ENCODE measurements at regions not wholly inside any gene's neighbourhood (a gene's known extent, or its start where the extent isn't known, plus 50 kb on each side); places are given as distances from the start of the nearest gene placed in this dataset.
"Not testable (repeated sequence)": the region's sequence is repeated elsewhere in the genome, so short reads cannot be mapped to it uniquely, and the experiment has no call there.

DNA sequence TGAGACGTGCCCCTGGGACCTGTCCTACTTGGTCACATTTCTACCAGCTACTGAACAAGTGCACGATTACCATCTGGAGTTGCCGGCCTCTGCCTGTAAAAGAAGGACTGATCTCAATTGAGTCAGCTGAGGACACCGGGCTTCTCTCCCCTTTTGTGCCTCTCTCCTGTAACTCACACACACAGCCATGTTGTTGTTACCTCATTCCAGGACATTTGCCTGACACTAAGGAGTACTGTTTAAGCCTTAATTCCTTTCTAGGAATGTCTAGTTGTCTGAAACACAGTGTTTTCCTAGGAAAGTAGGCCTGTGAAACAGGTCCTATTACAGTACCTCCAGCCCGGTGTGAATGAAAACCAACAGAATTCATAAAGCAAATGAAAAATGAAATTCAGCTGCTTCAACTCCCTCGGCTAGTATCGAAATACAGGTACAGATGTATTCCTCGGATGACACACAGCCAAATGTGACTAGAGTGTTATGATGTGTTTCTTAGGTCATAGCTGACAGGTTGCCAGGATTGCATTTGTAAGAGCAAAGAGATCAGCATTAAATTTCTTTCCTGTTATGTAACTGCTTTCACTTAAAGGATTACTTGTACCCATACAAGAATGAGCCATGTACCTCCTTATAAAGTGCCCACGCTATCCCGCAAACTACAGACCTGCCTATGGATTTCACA lies 152.0 kb upstream of the IRS2 start:
- DNase-seq (ENCODE audit: low read depth) = peak; percentile 71

DNA sequence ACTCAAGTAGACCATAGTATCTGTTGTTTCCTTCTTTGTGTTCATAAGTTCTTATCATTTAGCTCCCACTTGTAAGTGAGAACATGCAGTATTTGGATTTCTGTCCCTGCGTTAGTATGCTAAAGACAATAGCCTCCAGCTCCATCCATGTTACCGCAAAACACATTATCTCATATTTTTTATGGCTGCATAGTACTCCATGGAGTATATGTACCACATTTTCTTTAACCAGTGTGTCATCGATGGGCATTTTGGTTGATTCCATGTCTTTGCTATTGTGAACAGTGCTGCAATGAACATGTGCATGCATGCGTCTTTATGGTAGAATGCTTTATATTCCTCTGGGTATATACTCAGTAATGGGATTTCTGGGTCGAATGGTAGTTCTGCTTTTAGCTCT lies 148.1 kb upstream of the IRS2 start:
- DNase-seq (ENCODE audit: low read depth) = not testable (repeated sequence)

DNA sequence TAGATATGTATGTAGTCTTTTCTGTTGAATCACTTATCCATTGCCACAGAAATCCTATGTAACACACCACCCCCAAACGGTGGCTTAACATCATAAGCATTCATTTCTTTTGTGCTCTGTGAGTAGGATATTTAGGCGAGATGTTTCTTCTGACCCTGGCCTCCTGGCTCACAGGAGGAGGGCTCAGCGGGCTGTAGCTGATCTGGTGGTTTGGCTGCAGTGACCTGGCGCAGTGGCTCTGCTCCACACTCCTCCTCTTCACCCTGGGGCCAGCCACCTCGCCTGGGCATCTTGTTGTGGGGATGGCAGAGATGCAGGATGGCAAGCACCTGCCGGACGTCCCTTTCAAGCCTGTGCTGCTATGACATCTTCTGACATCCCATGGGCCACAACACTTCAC lies 147.1 kb upstream of the IRS2 start:
- no peak for DNase-seq (ENCODE audit: low read depth)

DNA sequence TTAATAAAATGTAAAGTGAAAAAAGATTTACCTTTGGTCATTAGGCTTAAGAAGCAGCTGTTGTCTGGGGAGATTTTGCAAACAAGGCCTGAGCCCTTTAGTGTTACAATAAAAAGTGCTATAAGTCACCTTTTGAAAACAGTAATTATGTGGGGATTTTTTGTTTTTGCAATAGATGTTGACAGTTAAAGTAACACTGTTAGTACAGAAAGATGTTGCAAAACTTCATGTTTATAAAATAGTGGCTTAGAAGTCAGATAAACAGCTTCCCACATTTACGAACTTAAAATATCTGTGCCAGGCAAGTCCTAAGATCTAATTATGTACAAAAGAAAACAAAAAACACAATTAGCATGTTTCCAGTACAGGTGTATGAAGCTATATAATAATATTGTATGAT lies 138.0 kb upstream of the IRS2 start:
- no peak for DNase-seq (ENCODE audit: low read depth)

DNA sequence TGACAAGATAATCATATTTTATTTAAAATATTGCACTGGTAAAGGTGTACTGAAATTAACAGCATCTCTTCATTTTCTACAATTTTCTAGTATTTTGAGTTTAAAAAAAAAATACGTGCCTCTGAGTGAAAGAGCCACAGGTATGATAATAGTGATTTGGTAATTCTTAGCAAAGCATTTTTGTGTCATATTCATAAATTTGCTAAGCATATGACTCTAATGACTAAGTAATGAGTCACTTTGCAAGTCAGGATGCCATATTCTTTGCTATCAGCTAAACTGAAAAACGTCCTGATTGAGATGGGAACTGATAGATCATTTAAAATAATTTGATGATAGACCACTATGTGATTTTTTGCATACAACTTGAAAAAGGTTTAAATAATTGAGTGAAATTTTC lies 136.1 kb upstream of the IRS2 start:
- peak; percentile 7 for DNase-seq (ENCODE audit: low read depth)

DNA sequence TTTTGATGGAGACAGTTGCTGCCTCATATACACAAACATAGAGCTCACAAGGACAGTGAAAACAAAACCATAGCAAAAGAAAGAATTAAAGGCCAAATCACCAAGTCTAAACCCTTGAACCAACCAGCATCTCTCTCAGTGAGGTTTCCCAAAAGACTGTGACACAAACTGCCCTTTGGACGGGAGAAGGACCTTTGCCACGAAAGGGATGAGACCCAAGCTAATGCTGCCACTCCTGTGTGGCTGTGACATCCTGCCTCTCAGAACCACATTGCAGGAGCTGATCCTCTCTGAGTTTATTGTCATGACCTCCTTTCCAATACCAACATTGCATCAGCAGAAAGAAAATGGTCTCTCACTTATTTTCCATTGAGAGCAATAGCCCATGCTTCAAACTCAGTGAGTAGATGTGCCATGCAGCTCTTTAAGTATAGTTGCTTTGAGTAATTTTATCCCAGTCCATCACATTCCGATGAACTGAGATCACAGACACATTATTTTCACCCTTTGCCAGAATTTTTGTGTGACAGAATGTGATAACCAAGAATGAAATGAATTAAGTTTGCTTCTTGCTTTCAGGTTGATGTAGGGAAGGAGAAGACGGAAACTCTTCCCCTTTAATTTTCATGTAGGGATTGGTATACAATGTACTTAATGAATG lies 133.5 kb upstream of the IRS2 start:
- DNase-seq (ENCODE audit: low read depth) = peak; percentile 15

DNA sequence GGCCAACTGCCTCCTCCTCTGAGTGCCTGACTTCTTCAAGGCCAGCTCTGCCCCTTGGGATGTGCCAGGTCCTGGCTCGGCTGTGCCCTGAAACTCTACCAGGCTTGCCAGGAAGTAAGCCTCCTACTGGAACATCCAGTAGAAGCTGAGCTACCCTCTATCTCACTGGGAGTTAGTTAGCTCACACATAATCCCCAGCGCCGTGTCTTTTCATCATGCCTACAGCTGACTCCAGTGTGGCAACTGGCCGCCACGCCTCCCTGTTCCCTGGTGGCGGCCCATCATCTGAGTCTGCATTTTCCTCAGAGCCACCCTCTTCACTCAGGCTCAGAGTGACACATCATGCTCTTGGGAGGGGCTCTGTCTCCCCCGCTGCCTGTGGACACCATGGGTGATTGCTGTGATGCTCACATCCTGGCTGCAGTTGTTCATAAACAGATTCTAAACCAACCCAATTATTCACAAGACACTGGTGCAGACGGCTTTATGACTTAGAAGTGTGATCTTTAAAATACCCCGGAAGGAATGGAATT lies 131.9 kb upstream of the IRS2 start:
- peak; percentile 5 for DNase-seq (ENCODE audit: low read depth)

DNA sequence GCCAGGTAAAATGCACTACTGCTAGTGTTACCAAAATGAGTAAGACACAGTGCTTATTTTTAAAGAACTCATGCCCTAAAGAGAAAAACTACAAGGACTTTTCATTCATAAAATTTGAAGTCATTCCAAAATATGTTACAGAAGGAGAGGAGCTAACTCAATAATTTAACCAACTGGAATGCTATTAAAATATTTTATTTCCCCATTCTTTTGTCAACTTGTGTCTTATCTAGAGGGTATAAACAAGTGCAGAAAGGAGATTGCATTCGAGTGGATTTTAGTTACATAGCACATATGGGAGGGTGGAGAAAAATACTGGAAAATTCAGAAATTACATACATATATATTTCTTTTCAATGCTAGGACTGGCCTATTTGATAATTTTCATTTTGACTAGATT lies 131.0 kb upstream of the IRS2 start:
- DNase-seq (ENCODE audit: low read depth) = no peak

DNA sequence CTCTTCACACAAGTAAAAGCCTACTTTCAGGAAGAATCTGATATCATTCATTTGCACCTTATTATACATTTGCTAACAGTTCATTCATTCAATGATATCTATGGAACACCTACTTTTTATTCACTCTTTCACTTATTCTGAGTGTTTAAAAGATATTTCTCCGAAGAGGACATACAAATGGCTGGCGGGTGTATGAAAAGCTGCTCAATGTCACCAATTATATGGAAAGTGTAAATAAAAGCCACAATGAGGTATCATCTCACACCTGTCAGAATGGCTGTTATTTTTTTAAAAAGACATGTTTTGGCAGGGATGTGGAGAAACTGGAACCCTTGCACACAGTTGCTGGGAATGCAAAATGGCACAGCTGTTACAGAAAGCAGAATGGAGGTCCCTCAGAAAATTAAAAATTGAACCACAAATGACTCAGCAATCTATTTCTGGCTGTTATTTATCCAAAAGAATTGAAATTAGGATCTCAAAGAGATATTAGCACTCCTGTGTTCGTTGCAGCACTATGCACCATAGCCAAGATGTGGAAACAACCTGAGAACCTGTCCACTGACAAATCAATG lies 127.6 kb upstream of the IRS2 start:
- DNase-seq (ENCODE audit: low read depth) = no peak

DNA sequence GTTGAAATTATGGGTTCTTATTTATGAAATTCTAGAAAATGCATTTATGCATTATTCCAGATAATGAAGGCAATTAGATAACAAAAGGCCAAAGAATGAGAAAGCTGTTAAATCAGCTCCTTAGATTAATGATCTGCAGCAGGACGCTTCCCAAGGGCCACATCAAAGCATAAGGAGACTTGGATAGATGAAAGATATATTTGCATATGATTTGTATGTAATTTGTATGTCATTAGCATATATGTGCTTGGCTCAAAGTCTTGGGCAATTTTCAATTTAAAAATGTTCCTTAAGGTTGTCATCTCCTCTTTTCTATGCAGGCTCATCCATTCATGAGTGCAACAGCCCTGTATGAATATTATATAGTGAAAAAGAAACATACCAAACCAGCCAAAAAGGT lies 126.8 kb upstream of the IRS2 start:
- DNase-seq (ENCODE audit: low read depth) = no peak

DNA sequence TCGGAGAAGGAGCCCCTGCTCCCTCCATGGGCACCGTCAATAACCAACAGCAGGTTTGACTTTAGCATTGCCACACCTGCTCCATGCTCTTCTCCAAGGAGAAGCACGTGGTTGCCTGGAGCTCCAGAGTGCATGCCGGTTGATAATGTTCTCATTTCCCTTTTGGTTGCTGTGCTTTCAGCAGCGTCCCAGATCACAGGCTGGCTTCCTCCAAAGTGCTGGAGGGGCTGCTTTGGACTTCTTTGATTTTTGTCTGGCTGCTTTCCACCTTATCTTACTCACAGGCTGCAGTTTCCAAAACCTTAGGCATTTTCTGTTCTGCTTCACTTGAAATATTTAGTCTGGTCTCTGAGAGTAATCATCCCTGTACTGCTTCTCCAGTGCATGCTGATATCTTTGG lies 123.8 kb upstream of the IRS2 start:
- no peak for DNase-seq (ENCODE audit: low read depth)

DNA sequence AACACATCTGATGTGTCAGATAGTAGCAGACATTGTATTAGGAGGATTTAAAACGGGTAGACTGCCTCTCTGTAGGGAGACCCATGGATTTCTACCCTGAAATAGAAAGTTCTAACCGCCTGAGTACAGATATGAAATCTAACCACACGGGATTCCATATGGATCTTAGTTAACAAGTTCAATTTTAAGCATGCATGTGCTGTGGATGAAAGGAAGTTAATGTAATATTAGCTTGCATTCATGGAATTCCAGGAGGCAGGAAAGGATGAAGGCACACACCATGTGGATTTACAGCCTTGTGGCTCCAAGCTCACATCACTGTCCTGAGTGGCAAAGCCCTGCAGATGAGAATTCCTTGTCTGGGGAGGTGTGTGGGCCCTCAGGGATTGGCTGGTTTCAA lies 120.6 kb upstream of the IRS2 start:
- DNase-seq (ENCODE audit: low read depth) = no peak

DNA sequence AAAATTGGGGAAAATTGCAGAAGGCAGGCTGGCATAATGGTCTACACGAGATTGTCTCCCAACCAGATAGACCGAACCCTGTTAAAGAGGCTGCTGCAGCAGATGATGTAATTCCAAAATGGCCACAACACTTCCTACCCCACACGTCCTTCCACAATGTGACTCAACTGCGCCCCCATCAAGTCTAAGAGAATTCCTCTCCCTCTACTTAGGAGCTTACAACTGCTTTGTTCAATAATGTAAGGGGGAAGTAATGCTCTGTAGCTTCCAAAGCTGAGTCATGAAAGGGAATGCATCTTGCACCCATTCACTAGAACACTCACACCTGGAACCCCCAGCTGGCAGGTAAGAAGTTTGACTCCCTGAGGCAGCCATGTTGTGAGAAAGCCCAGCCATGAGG lies 117.8 kb upstream of the IRS2 start:
- no peak for DNase-seq (ENCODE audit: low read depth)

DNA sequence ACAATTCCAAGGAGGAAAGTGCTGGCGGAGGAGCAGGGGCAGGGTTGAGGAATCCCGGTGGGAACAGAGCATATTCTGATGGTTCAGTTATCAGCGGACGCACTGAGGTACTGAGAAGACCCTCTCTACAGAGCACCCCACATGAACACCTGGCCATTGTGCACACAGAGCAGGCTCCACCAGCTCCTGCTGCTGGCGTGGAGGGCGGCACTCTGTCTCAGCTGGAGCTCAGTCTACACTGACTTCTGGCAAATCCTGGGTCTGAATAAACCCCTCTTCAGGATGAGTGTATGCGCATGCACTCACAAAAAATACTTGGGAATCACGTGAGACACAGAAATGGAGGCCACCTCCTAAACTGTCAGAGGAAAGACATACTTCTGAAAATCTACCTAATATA lies 114.4 kb upstream of the IRS2 start:
- DNase-seq (ENCODE audit: low read depth) = no peak

DNA sequence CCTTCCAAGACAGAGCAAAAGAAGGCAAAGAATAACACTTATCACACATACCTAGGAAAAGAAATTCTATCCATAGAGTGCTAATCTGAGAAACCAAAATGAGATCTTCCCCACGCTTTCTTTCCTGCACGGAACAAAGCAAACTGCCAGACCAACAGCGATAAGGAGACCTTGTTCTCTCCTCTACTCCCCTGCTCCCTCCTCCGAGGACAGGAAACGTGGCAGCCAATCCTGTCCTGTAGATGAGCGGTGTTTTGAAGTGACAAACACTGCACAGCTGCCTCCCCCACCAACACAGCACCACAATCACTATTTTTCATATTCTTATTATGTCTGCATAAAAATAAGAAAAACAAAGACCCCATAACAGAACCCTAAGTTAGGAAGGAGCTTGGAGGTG lies 113.9 kb upstream of the IRS2 start:
- no peak for DNase-seq (ENCODE audit: low read depth)

DNA sequence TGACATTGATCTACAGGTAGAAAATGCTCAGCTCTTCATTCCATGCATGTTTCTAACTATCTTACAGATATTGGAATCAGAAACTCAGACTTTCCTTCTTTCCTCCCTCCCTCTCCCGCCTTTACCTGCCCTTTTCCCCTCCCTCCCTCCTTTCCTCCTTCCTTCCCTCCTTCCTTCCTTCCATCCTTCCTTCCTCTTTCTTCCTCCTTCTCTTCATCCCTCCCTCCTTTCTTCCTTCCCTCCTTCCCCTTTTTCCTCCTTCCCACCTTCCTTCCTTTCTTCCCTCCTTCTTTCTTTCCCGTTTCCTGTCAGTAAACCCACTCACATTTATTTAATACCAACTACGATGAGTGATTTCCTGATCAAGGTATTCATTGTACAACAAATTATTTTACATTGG lies 113.4 kb upstream of the IRS2 start:
- no peak for DNase-seq (ENCODE audit: low read depth)

DNA sequence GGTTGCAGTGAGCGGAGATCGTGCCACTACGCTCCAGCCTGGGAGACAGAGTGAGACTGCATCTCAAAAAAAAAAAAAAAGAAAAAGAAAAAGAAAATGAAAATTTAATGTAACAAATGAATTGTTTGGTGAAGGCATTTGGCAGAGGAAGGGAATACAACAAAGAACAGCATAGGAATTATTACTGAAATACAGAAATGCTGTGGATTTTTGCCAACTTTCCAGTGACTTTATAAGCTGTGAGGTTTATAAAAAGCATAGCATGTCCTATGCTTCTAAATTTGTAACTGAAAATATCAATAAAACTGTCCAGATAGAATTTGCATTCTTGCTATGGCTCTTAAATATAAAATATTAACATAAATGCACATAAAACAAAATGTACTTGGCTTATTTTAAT lies 112.9 kb upstream of the IRS2 start:
- DNase-seq (ENCODE audit: low read depth) = no peak

DNA sequence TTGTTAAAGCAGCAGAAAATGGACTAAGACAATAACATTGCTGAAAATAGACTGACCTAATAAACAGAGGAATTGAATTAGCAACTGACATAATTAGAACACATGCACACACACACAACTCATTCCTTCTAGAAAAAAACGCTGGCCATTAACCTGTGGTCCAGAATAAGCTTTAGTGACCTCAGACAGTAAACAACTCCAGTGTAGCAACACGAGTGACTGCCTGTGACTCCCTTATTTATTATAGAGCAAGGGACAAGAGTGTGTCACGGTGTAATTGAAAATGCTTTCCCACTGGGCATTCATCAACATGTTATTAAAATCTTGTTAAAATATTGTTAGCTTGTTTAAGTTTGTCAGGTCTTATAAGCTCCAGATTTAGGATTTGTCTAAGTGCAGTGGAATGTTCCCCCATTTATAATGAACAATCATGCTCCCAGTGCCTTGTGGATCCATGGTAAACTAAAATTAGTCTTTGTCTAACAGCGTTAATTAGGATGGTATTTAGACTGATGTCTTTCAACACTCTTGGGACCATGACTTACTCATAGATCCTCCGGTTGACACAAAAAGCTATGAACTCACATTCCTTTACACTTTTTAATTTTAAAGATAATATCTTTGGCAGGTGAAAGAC lies 111.7 kb upstream of the IRS2 start:
- no peak for DNase-seq (ENCODE audit: low read depth)

DNA sequence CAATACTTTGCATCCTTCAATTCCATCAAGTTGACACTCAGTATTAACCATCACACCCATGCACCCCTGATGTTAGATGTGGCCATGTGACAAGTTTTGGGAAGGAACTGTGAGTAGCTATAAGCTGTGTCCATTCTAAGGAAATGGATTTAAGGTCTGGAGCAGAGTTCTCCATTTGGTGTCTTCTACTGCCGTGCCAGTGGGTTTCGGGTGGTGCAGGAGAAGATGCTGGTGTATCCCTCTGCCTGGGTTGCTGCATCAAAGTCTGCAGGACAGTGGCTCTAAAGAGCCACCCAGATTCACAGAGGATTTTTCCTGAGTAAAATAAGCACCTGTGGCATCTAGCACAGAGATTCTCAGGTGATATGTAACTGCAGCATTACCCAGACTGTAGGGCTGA lies 105.7 kb upstream of the IRS2 start:
- DNase-seq (ENCODE audit: low read depth) = no peak

DNA sequence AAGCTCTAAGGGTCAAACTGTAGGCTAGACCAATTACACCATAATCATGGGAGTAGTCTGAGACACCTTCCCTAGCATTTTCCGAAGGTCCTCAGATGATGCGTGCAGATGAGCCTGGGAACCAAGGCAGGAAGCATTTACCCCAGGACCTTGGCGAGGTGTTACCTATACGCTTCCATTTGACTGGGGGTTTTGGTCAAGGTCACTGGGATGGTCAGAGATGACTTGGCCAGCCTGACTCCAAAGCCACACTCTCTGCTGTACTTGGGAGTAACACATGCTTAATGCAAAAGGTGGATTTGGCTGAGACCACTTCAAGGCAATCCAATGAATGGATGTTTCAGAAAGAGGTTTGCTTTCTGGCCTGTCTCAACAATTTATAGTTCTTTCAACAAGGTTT lies 98.9 kb upstream of the IRS2 start:
- DNase-seq (ENCODE audit: low read depth) = no peak

DNA sequence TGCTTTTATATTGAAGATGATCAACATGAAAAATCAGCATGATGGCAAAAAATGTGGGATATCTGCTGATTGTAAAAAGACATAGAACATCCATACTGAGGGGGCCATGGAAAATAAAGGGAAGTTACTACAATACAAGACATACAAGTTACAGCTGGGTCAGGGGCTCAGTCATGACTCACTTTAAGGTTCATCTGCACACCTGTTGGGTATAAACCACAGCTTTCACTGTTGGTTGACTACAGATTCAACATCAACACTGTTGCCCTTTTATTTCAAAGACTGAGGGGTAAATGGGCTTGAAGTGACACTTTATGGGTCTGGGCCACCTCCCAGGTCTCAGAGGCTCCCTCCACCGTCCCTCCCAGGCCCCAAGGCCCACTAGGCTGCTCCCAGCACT lies 98.1 kb upstream of the IRS2 start:
- no peak for DNase-seq (ENCODE audit: low read depth)

DNA sequence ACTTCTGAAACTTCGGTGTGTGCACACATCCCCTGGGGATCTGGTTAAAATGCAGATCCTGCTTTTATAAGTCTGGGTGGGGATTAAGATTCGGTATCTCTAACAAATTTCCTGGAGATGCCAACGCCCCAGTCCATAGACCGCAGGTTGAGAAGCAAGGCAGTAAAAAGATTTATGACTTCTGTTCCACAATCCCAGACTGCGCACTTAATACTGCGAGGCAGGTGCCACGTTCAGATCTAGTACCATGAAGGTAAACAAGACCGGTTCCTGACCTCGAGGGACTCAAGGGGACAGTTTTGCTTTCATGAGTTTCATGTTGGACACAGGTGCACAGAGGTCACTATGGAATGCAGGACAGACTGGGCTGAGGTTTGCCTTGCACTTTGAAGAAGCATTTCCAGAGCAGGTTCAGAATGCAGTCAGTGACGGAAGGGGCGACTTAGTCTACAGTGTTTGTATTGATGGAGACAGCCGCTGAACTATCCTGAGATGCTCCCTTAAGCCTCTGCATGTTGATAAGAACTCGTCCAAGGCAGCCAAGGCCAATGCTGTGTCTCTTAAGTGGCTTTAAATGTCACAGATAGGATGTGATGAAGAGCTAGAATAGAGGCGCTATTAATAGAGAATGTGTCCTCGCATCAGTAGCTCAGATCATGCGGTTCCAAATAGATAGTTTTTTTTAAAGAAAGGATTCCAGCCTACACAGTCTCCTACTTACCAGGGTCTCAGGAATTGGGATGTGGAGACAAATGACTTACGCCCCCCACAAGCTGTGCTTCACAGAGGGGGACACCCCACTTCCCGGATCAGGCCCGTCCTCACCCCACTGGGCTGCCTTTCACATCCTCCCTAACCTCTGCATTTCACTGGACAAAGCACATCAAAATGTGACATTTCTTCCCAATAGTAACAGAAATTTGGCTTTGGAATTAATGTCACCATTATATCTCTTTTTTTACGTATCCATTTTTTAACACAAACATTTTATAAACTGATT lies 97.1 kb upstream of the IRS2 start:
- no peak for DNase-seq (ENCODE audit: low read depth)

Measured in stromal cell of bone marrow (primary cell).